Upper lobe of left lung (tissue), 4 donors: ENCODE measurements at regions not wholly inside any gene's neighbourhood (a gene's known extent, or its start where the extent isn't known, plus 50 kb on each side); places are given as distances from the start of the nearest gene placed in this dataset.

Source experiments
- CTCF ChIP-seq, 6 experiments: fragments of 450-650 bp in 4 of 6; fragments of 200-600 bp in 2 of 6; sonication (generic) in 2 of 6; IDR thresholded peaks; one replicate each; pipeline ENCODE4 v1.5.1; 2016 to 2019; ENCODE audit warnings: antibody characterized with exemption in 6 of 6
- EP300 ChIP-seq, 4 donors: sonication (generic); formaldehyde crosslinking; IDR thresholded peaks; one replicate each; pipeline ENCODE4 v1.5.1; 2017; ENCODE audit warnings: antibody characterized with exemption in 4 of 4, control low read depth in 2 of 4
- POLR2A ChIP-seq, 4 donors: fragments of 450-650 bp; IDR thresholded peaks; one replicate each; pipeline ENCODE4 v1.5.1; 2016 to 2017; ENCODE audit warnings: antibody characterized with exemption in 4 of 4, mild to moderate bottlenecking in 2 of 4

GRCh38 chr20:51306081-51306480 is 236.4 kb downstream of the NFATC2 start:
- TF ChIP-seq POLR2A (IDR thresholded peaks at IDR 0.05): no peak
- no peak for TF ChIP-seq CTCF (IDR thresholded peaks at IDR 0.05)
- no peak for TF ChIP-seq EP300 (IDR thresholded peaks at IDR 0.05)
